Neural cell (in vitro differentiated cells): ENCODE measurements at regions not wholly inside any gene's neighbourhood (a gene's known extent, or its start where the extent isn't known, plus 50 kb on each side); places are given as distances from the start of the nearest gene placed in this dataset.
"Not testable (repeated sequence)": the region's sequence is repeated elsewhere in the genome, so short reads cannot be mapped to it uniquely, and the experiment has no call there.

Experiments
- H2AFZ ChIP-seq: fragments of 200-600, 300-800 bp; sonication (generic), shearing (Covaris generic); 2 replicates; pipeline ENCODE4 v1.6.0; 2014; ENCODE audit warnings: low read depth, mild to moderate bottlenecking, antibody characterized with exemption, low read length, moderate library complexity
- H3F3A ChIP-seq: fragments of 200-600 bp; shearing (Covaris generic); 2 replicates; pipeline ENCODE4 v1.6.1; 2016; ENCODE audit warnings: mild to moderate bottlenecking, moderate library complexity, mixed read lengths, antibody characterized with exemption, low read length; ENCODE audit not compliant: insufficient read depth, poor library complexity, severe bottlenecking
- H3K27ac ChIP-seq: fragments of 200-600, 300-800 bp; sonication (generic), shearing (Covaris generic); 2 replicates; pipeline ENCODE4 v1.5.1; 2014; ENCODE audit warnings: mild to moderate bottlenecking, low read length, moderate library complexity
- H3K27me3 ChIP-seq: fragments of 300-800, 200-600 bp; sonication (generic), shearing (Covaris generic); 2 replicates; pipeline ENCODE4 v1.6.0; 2014; ENCODE audit warnings: mild to moderate bottlenecking, low read depth, low read length, moderate library complexity; ENCODE audit not compliant: insufficient read depth
- H3K36me3 ChIP-seq: fragments of 300-800, 200-600 bp; sonication (generic), shearing (Covaris generic); 2 replicates; pipeline ENCODE4 v1.5.1; 2014; ENCODE audit warnings: mild to moderate bottlenecking, antibody characterized with exemption, low read length, moderate library complexity; ENCODE audit not compliant: insufficient read depth
- H3K4me2 ChIP-seq: fragments of 300-800, 200-600 bp; sonication (generic), shearing (Covaris generic); 2 replicates; pipeline ENCODE4 v1.6.0; 2014; ENCODE audit warnings: mild to moderate bottlenecking, low read length
- H3K4me3 ChIP-seq: fragments of 300-800, 200-600 bp; sonication (generic), shearing (Covaris generic); 2 replicates; pipeline ENCODE4 v1.5.1; 2014; ENCODE audit warnings: mild to moderate bottlenecking, low read length, moderate library complexity
- H3K79me2 ChIP-seq: fragments of 200-600 bp; shearing (Covaris generic); replicated peaks from 2 replicates; pipeline ENCODE4 v1.6.0; 2014; ENCODE audit warnings: mild to moderate bottlenecking, low read length, moderate library complexity; ENCODE audit not compliant: insufficient read depth
- H3K9ac ChIP-seq: fragments of 300-800, 200-600 bp; sonication (generic), shearing (Covaris generic); 2 replicates; pipeline ENCODE4 v1.6.1; 2016; ENCODE audit warnings: mild to moderate bottlenecking, low read length, mixed read lengths
- H3K9me2 ChIP-seq: fragments of 200-600 bp; shearing (Covaris generic); 2 replicates; pipeline ENCODE4 v1.6.1; 2016; ENCODE audit warnings: mild to moderate bottlenecking, low read length, mixed read lengths; ENCODE audit not compliant: insufficient read depth
- H3K9me3 ChIP-seq: fragments of 200-600, 300-800 bp; sonication (generic), shearing (Covaris generic); 2 replicates; pipeline ENCODE4 v1.6.1; 2016; ENCODE audit warnings: mild to moderate bottlenecking, mixed run types, low read length, moderate library complexity, mixed read lengths
- H4K20me1 ChIP-seq: fragments of 200-600 bp; shearing (Covaris generic); 2 replicates; pipeline ENCODE4 v1.6.1; 2016; ENCODE audit warnings: mild to moderate bottlenecking, mixed run types; ENCODE audit not compliant: insufficient read depth
- EP300 ChIP-seq: fragments of 450-650 bp; conservative IDR thresholded peaks from 2 replicates; pipeline ENCODE4 v1.6.1; 2014; ENCODE audit warnings: antibody characterized with exemption, mild to moderate bottlenecking, moderate library complexity; ENCODE audit not compliant: poor library complexity, severe bottlenecking
- EZH2 ChIP-seq: fragments of 200-600, 300-800 bp; shearing (Covaris generic), sonication (generic); IDR thresholded peaks from 2 replicates; pipeline ENCODE4 v1.6.1; 2014; ENCODE audit warnings: antibody characterized with exemption, low read length, borderline replicate concordance, mild to moderate bottlenecking; ENCODE audit not compliant: insufficient read depth, poor library complexity, severe bottlenecking
- MXI1 ChIP-seq: fragments of 450-650 bp; conservative IDR thresholded peaks from 2 replicates; pipeline ENCODE4 v1.6.1; 2014; ENCODE audit warnings: antibody characterized with exemption, mild to moderate bottlenecking; ENCODE audit not compliant: poor library complexity, severe bottlenecking
- POLR2AphosphoS5 ChIP-seq: IDR thresholded peaks from 2 replicates; pipeline ENCODE4 v1.6.1; 2012
- RAD21 ChIP-seq: fragments of 450-650 bp; conservative IDR thresholded peaks from 2 replicates; pipeline ENCODE4 v1.6.1; 2014; ENCODE audit warnings: antibody characterized with exemption, mild to moderate bottlenecking, moderate library complexity
- SMC3 ChIP-seq: fragments of 450-650 bp; conservative IDR thresholded peaks from 2 replicates; pipeline ENCODE4 v1.6.1; 2014; ENCODE audit warnings: antibody characterized with exemption, mild to moderate bottlenecking, moderate library complexity; ENCODE audit not compliant: poor library complexity
- TAF1 ChIP-seq: IDR thresholded peaks from 2 replicates; pipeline ENCODE4 v1.6.1; 2012; ENCODE audit warnings: low read depth
- TF ChIP-seq, protein P1 (sequence below): fragments of 450-650 bp; IDR thresholded peaks from 2 replicates; pipeline ENCODE4 v1.5.1; 2014; ENCODE audit warnings: antibody characterized with exemption, mild to moderate bottlenecking, moderate library complexity; ENCODE audit not compliant: poor library complexity, severe bottlenecking
- TF ChIP-seq, protein P2 (sequence below): IDR thresholded peaks from 2 replicates; pipeline ENCODE4 v1.6.1; 2012; ENCODE audit warnings: borderline replicate concordance

DNA sequence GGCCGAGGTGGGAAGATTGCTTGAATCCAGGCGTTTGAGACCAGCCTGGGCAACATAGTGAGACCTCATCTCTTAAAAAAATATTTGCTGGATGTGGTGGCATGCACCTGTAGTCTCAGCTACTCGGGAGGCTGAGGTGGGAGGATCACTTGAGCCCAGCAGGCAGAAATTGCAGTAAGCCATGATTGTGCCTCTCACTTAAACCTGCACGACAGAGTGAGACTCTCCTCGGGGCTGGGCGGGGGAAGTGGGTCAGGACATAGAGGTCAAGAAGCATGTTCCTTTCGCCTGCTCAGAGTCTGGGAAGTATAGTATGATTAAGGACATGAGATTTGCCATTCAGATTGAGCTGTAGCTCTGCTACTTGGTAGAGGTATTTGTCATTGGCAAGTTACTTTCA is 52.3 kb downstream of the SEPTIN7 start:
- H3K9me2 ChIP-seq, H2AFZ ChIP-seq, H3K27ac ChIP-seq, H3K27me3 ChIP-seq, H3F3A ChIP-seq, H3K9ac ChIP-seq, H3K36me3 ChIP-seq, H3K9me3 ChIP-seq, H3K4me3 ChIP-seq, H3K4me2 ChIP-seq, H4K20me1 ChIP-seq: not testable (repeated sequence)
- peaks cover 23% of the 10 kb centered on the region for H3K79me2 ChIP-seq

DNA sequence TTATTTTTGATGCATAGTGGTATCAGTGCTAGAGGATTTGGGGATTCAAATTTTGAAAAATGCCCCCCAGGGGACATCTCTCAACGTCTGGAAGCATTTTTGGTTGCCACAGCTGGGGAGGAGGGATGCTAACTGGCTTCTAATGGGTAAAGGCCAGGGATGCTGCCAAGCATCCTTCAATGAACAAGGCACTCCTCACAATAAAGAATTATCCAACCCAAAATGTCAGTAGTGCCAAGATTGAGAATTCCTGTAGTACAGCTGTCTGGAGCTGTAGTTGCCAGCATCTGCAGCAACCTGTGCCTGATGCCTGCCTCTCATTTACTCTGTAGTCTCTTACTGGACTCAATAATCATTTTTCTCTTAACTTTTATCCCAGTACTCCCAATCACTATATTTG is 53.5 kb downstream of the SEPTIN7 start:
- no peaks in the 10 kb centered on the region for H3F3A ChIP-seq
- H3K4me3 ChIP-seq, result no peak overlapping the region

GRCh38 chr7:35856175-35856574 is 55.3 kb downstream of the SEPTIN7 start:
- H3K27me3 ChIP-seq, result no peaks in the 10 kb centered on the region
- H3K9ac ChIP-seq, result no peak overlapping the region
- H3K79me2 ChIP-seq, result peaks cover 38% of the 10 kb centered on the region
- no peak overlapping the region for H3K4me3 ChIP-seq
- no peak overlapping the region for H2AFZ ChIP-seq
- no peaks in the 10 kb centered on the region for H4K20me1 ChIP-seq
- H3K36me3 ChIP-seq, result no peaks in the 10 kb centered on the region
- no peaks in the 10 kb centered on the region for H3F3A ChIP-seq
- no peaks in the 10 kb centered on the region for H3K9me3 ChIP-seq
- TF ChIP-seq, protein P1, sequence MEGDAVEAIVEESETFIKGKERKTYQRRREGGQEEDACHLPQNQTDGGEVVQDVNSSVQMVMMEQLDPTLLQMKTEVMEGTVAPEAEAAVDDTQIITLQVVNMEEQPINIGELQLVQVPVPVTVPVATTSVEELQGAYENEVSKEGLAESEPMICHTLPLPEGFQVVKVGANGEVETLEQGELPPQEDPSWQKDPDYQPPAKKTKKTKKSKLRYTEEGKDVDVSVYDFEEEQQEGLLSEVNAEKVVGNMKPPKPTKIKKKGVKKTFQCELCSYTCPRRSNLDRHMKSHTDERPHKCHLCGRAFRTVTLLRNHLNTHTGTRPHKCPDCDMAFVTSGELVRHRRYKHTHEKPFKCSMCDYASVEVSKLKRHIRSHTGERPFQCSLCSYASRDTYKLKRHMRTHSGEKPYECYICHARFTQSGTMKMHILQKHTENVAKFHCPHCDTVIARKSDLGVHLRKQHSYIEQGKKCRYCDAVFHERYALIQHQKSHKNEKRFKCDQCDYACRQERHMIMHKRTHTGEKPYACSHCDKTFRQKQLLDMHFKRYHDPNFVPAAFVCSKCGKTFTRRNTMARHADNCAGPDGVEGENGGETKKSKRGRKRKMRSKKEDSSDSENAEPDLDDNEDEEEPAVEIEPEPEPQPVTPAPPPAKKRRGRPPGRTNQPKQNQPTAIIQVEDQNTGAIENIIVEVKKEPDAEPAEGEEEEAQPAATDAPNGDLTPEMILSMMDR, result no peak
- TF ChIP-seq POLR2AphosphoS5 (no peak), EZH2 (no peak), EP300 (no peak), RAD21 (no peak), MXI1 (no peak), SMC3 (no peak), TAF1 (no peak)
- TF ChIP-seq, protein P2, sequence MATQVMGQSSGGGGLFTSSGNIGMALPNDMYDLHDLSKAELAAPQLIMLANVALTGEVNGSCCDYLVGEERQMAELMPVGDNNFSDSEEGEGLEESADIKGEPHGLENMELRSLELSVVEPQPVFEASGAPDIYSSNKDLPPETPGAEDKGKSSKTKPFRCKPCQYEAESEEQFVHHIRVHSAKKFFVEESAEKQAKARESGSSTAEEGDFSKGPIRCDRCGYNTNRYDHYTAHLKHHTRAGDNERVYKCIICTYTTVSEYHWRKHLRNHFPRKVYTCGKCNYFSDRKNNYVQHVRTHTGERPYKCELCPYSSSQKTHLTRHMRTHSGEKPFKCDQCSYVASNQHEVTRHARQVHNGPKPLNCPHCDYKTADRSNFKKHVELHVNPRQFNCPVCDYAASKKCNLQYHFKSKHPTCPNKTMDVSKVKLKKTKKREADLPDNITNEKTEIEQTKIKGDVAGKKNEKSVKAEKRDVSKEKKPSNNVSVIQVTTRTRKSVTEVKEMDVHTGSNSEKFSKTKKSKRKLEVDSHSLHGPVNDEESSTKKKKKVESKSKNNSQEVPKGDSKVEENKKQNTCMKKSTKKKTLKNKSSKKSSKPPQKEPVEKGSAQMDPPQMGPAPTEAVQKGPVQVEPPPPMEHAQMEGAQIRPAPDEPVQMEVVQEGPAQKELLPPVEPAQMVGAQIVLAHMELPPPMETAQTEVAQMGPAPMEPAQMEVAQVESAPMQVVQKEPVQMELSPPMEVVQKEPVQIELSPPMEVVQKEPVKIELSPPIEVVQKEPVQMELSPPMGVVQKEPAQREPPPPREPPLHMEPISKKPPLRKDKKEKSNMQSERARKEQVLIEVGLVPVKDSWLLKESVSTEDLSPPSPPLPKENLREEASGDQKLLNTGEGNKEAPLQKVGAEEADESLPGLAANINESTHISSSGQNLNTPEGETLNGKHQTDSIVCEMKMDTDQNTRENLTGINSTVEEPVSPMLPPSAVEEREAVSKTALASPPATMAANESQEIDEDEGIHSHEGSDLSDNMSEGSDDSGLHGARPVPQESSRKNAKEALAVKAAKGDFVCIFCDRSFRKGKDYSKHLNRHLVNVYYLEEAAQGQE, result no peak
- no peak overlapping the region for H3K27ac ChIP-seq
- no peaks in the 10 kb centered on the region for H3K9me2 ChIP-seq
- no peak overlapping the region for H3K4me2 ChIP-seq

More for the DNA sequence above, 53.5 kb downstream of the SEPTIN7 start:
- Histone ChIP-seq H3K9ac (no peak overlapping the region), H3K27ac (no peak overlapping the region), H3K79me2 (peaks cover 28% of the 10 kb centered on the region), H3K9me3 (no peaks in the 10 kb centered on the region), H4K20me1 (no peaks in the 10 kb centered on the region), H3K4me2 (no peak overlapping the region), H3K9me2 (no peaks in the 10 kb centered on the region), H2AFZ (no peak overlapping the region), H3K36me3 (no peaks in the 10 kb centered on the region), H3K27me3 (no peaks in the 10 kb centered on the region)
- no peak for TF ChIP-seq EZH2
- no peak for TF ChIP-seq RAD21
